Liver (tissue), 3 donors: ENCODE measurements at regions not wholly inside any gene's neighbourhood (a gene's known extent, or its start where the extent isn't known, plus 50 kb on each side); places are given as distances from the start of the nearest gene placed in this dataset.

ENCODE experiments used
- ATF3 ChIP-seq: IDR thresholded peaks from 2 replicates; pipeline ENCODE4 v1.6.1; 2016; ENCODE audit warnings: antibody characterized with exemption
- CTCF ChIP-seq: fragments of 150-350 bp; IDR thresholded peaks from 2 replicates; pipeline ENCODE4 v1.5.1; 2017; ENCODE audit warnings: improper control_type of control experiment, low read depth, low read length; ENCODE audit not compliant: missing input control
- FOXA2 ChIP-seq: IDR thresholded peaks from 2 replicates; pipeline ENCODE4 v1.6.1; 2016; ENCODE audit warnings: antibody characterized with exemption
- GABPA ChIP-seq, 2 donors: IDR thresholded peaks in 1 of 2; conservative IDR thresholded peaks in 1 of 2; 2 replicates each; pipeline ENCODE4 v1.6.1; 2016; ENCODE audit warnings: antibody characterized with exemption in 2 of 2, mild to moderate bottlenecking in 1 of 2, moderate library complexity in 1 of 2
- JUND ChIP-seq, 2 donors: IDR thresholded peaks; 2 replicates each; pipeline ENCODE4 v1.6.1; 2016; ENCODE audit warnings: antibody characterized with exemption in 2 of 2
- MAX ChIP-seq: IDR thresholded peaks from 2 replicates; pipeline ENCODE4 v1.6.1; 2016; ENCODE audit warnings: antibody characterized with exemption
- NR2F2 ChIP-seq: IDR thresholded peaks from 2 replicates; pipeline ENCODE4 v1.6.1; 2016; ENCODE audit warnings: antibody characterized with exemption
- RAD21 ChIP-seq, 2 donors: IDR thresholded peaks; 2 replicates each; pipeline ENCODE4 v1.6.1; 2016; ENCODE audit warnings: antibody characterized with exemption in 2 of 2, mild to moderate bottlenecking in 2 of 2
- RXRA ChIP-seq, 2 donors: IDR thresholded peaks; 2 replicates each; pipeline ENCODE4 v1.6.1; 2017 to 2018; ENCODE audit warnings: antibody characterized with exemption in 2 of 2, mild to moderate bottlenecking in 1 of 2
- SP1 ChIP-seq: IDR thresholded peaks from 2 replicates; pipeline ENCODE4 v1.6.1; 2018; ENCODE audit warnings: antibody characterized with exemption, mild to moderate bottlenecking
- TAF1 ChIP-seq: conservative IDR thresholded peaks from 2 replicates; pipeline ENCODE4 v1.6.1; 2016; ENCODE audit warnings: antibody characterized with exemption, mild to moderate bottlenecking
- YY1 ChIP-seq: IDR thresholded peaks from 2 replicates; pipeline ENCODE4 v1.6.1; 2016; ENCODE audit warnings: antibody characterized with exemption, mild to moderate bottlenecking
- ZBTB33 ChIP-seq: IDR thresholded peaks from 2 replicates; pipeline ENCODE4 v1.6.1; 2016; ENCODE audit warnings: antibody characterized with exemption
- donor health status: healthy.
- donor health status: healthy.

- TF ChIP-seq CTCF (no peak), GABPA (IDR thresholded peaks at IDR 0.05 in 1 of 2, conservative IDR thresholded peaks at IDR 0.05 in 1 of 2) (no peak), TAF1 (no peak), YY1 (no peak), RAD21 (IDR thresholded peaks at IDR 0.05) (no peak), SP1 (no peak), NR2F2 (no peak), JUND (IDR thresholded peaks at IDR 0.05) (no peak), MAX (no peak), FOXA2 (no peak), ZBTB33 (no peak), ATF3 (no peak), RXRA (IDR thresholded peaks at IDR 0.05) (no peak)
Observed at GRCh38 chr9:20152151-20152725, 363.4 kb upstream of the SLC24A2 start.
